CD14-positive monocyte (primary cell): ENCODE measurements at regions not wholly inside any gene's neighbourhood (a gene's known extent, or its start where the extent isn't known, plus 50 kb on each side); places are given as distances from the start of the nearest gene placed in this dataset.
A peak's percentile ranks its signal among the peaks of the same experiment; 100 is the strongest.
"Not testable (repeated sequence)": the region's sequence is repeated elsewhere in the genome, so short reads cannot be mapped to it uniquely, and the experiment has no call there.

ENCODE experiments used
- DNase-seq, 3 donors: peaks; one replicate each; pipeline ENCODE4 v3.0.0-alpha.2; 2011 to 2022
- H2AFZ ChIP-seq: 2 replicates; pipeline ENCODE4 v1.6.0; 2012; ENCODE audit warnings: mild to moderate bottlenecking, low read depth, low read length, inconsistent platforms; ENCODE audit not compliant: insufficient read depth, poor library complexity, severe bottlenecking
- H3K27ac ChIP-seq, 2 donors: 1 replicate in 1 of 2; 2 replicates in 1 of 2; pipeline ENCODE4 v1.5.1; 2012 to 2013; ENCODE audit warnings: low read length in 2 of 2, control low read depth in 1 of 2, inconsistent platforms in 1 of 2, low read depth in 1 of 2, mild to moderate bottlenecking in 1 of 2
- H3K27me3 ChIP-seq, 2 donors: one replicate each; pipeline versions ENCODE4 v1.6.0 to v1.6.1; 2011 to 2013; ENCODE audit warnings: low read length in 2 of 2; ENCODE audit not compliant: control insufficient read depth in 2 of 2, insufficient read depth in 2 of 2
- H3K36me3 ChIP-seq, 2 donors: replicated peaks in 1 of 2; 1 replicate in 1 of 2; 2 replicates in 1 of 2; pipeline versions ENCODE4 v1.5.1 to v1.6.1; 2012 to 2013; ENCODE audit warnings: low read length in 2 of 2, control low read depth in 1 of 2, inconsistent platforms in 1 of 2, mild to moderate bottlenecking in 1 of 2; ENCODE audit not compliant: insufficient read depth in 2 of 2, control insufficient read depth in 1 of 2
- H3K4me1 ChIP-seq, 2 donors: 1 replicate in 1 of 2; 2 replicates in 1 of 2; pipeline versions ENCODE4 v1.5.1 to v1.6.1; 2012 to 2013; ENCODE audit warnings: low read length in 2 of 2, control low read depth in 1 of 2, inconsistent platforms in 1 of 2, mild to moderate bottlenecking in 1 of 2, moderate library complexity in 1 of 2; ENCODE audit not compliant: insufficient read depth in 2 of 2, control insufficient read depth in 1 of 2
- H3K4me2 ChIP-seq: replicated peaks from 2 replicates; pipeline ENCODE3; 2012; ENCODE audit warnings: low read length, moderate library complexity, mild to moderate bottlenecking; ENCODE audit not compliant: poor library complexity, severe bottlenecking; ENCODE audit errors: extremely low read depth
- H3K4me3 ChIP-seq, 3 experiments: fragments of 200-600 bp in 1 of 3; sonication (generic) in 1 of 3; replicated peaks in 1 of 3; 1 replicate in 2 of 3; 2 replicates in 1 of 3; pipeline ENCODE4 v1.5.1; 2011 to 2013; ENCODE audit warnings: low read length in 3 of 3, mild to moderate bottlenecking in 3 of 3, control low read depth in 2 of 3, low read depth in 2 of 3, inconsistent platforms in 1 of 3, moderate library complexity in 1 of 3
- H3K79me2 ChIP-seq: 2 replicates; pipeline ENCODE4 v1.6.0; 2012; ENCODE audit warnings: mild to moderate bottlenecking, control low read depth, inconsistent platforms, low read length, moderate library complexity; ENCODE audit not compliant: insufficient read depth
- H3K9ac ChIP-seq: 2 replicates; pipeline ENCODE4 v1.6.0; 2017; ENCODE audit warnings: low read length, mild to moderate bottlenecking; ENCODE audit not compliant: insufficient read depth, poor library complexity, severe bottlenecking
- H3K9me3 ChIP-seq, 2 donors: replicated peaks in 1 of 2; 1 replicate in 1 of 2; 2 replicates in 1 of 2; pipeline versions ENCODE4 v1.5.1 to v1.6.1; 2012 to 2013; ENCODE audit warnings: low read length in 2 of 2, control low read depth in 1 of 2; ENCODE audit not compliant: control insufficient read depth in 1 of 2, insufficient read depth in 1 of 2
- H4K20me1 ChIP-seq: 2 replicates; pipeline ENCODE4 v1.6.0; 2012; ENCODE audit warnings: mild to moderate bottlenecking, low read length, control low read depth, moderate library complexity; ENCODE audit not compliant: insufficient read depth
- H3K27ac Mint-ChIP-seq, 7 donors: one replicate each; pipeline ENCODE4 v1.8.0; 2020; ENCODE audit warnings: mild to moderate bottlenecking in 7 of 7, mixed read lengths in 7 of 7, moderate library complexity in 6 of 7, inconsistent platforms in 2 of 7
- H3K27me3 Mint-ChIP-seq, 3 donors: one replicate each; pipeline ENCODE4 v1.8.0; 2021 to 2022; ENCODE audit warnings: low read depth in 3 of 3, mild to moderate bottlenecking in 3 of 3, mixed read lengths in 3 of 3, moderate library complexity in 3 of 3, inconsistent platforms in 1 of 3
- H3K36me3 Mint-ChIP-seq, 2 donors: one replicate each; pipeline ENCODE4 v1.8.0; 2020; ENCODE audit warnings: mixed read lengths in 2 of 2, inconsistent platforms in 1 of 2, mild to moderate bottlenecking in 1 of 2
- H3K4me1 Mint-ChIP-seq: one replicate; pipeline ENCODE4 v1.8.0; 2020; ENCODE audit warnings: mild to moderate bottlenecking, mixed read lengths
- H3K4me3 Mint-ChIP-seq, 2 donors: one replicate each; pipeline ENCODE4 v1.8.0; 2020; ENCODE audit warnings: mild to moderate bottlenecking in 2 of 2, mixed read lengths in 2 of 2, moderate library complexity in 1 of 2
- H3K9me3 Mint-ChIP-seq, 7 donors: one replicate each; pipeline ENCODE4 v1.8.0; 2020 to 2022; ENCODE audit warnings: mixed read lengths in 7 of 7, mild to moderate bottlenecking in 6 of 7, moderate library complexity in 6 of 7, inconsistent platforms in 2 of 7
- CTCF ChIP-seq: fragments of 200-600 bp; IDR thresholded peaks from one replicate; pipeline ENCODE4 v1.8.0; 2022; ENCODE audit warnings: antibody characterized with exemption, mild to moderate bottlenecking
- WGBS: methylation state at CpG from one replicate; pipeline ENCODE4 v1.1.5; 2013; ENCODE audit warnings: missing lambda C conversion rate; ENCODE audit not compliant: insufficient coverage; 5-methylcytosine and 5-hydroxymethylcytosine counted together
- intact Hi-C, 2 donors: fragments of 100-400 bp; cut with micrococcal nuclease; formaldehyde crosslinking; loops; one replicate each; pipeline versions ENCODE4 v1.15.0 to v1.15.1; 2023

GRCh38 chr18:40148960-40149359 lies 1806.1 kb upstream of the PIK3C3 start:
- Mint-ChIP-seq H3K27me3 (peaks cover 0 to 2% (median 0%) of the 10 kb centered on the region in 3 donors), H3K36me3 (no peaks in the 10 kb centered on the region), H3K4me1 (no peaks in the 10 kb centered on the region), H3K9me3 (no peaks in the 10 kb centered on the region), H3K27ac (peak overlapping the region in 1 of 7 donors; percentile 9), H3K4me3 (no peak overlapping the region)
- Histone ChIP-seq H3K4me1 (no peaks in the 10 kb centered on the region), H3K4me3 (no peak overlapping the region), H3K9ac (no peak overlapping the region), H4K20me1 (no peaks in the 10 kb centered on the region), H3K27me3 (no peaks in the 10 kb centered on the region), H3K27ac (no peak overlapping the region), H2AFZ (no peak overlapping the region), H3K79me2 (no peaks in the 10 kb centered on the region), H3K9me3 (no peaks in the 10 kb centered on the region), H3K4me2 (no peak overlapping the region), H3K36me3 (no peaks in the 10 kb centered on the region)
- TF ChIP-seq CTCF: no peak
- no peak for DNase-seq
- 100% methylated on average over 1 of the region's 4 CpGs for WGBS
- intact Hi-C loops: no loop called here

- H3K4me1 Mint-ChIP-seq: no peaks in the 10 kb centered on the region
- H3K27me3 ChIP-seq: no peaks in the 10 kb centered on the region
- H3K4me3 Mint-ChIP-seq: no peak overlapping the region
- no peak for TF ChIP-seq CTCF
- no peaks in the 10 kb centered on the region for H3K36me3 ChIP-seq
- no peak overlapping the region for H3K4me2 ChIP-seq
- H3K9me3 ChIP-seq: peaks cover 3% of the 10 kb centered on the region in 2 donors
- no peak overlapping the region for H3K4me3 ChIP-seq
- H4K20me1 ChIP-seq: no peaks in the 10 kb centered on the region
- peaks cover 0 to 15% (median 7%) of the 10 kb centered on the region in 7 donors for H3K9me3 Mint-ChIP-seq
- no peak for DNase-seq
- no peaks in the 10 kb centered on the region for H3K79me2 ChIP-seq
- H3K4me1 ChIP-seq: no peaks in the 10 kb centered on the region
- WGBS: no CpG with 5 or more reads among the region's 2 CpGs
- H3K27me3 Mint-ChIP-seq: no peaks in the 10 kb centered on the region
- H3K9ac ChIP-seq: no peak overlapping the region
- no peak overlapping the region for H2AFZ ChIP-seq
- no peaks in the 10 kb centered on the region for H3K36me3 Mint-ChIP-seq
- no peak overlapping the region for H3K27ac Mint-ChIP-seq
- intact Hi-C loops: no loop called here
- no peak overlapping the region for H3K27ac ChIP-seq
Observed at GRCh38 chr18:40133253-40133652, 1821.8 kb upstream of the PIK3C3 start.

- H3K4me2 ChIP-seq, H3K9ac ChIP-seq, H3K36me3 Mint-ChIP-seq, H2AFZ ChIP-seq, H3K27me3 ChIP-seq, H3K27ac Mint-ChIP-seq, H4K20me1 ChIP-seq, DNase-seq, H3K27me3 Mint-ChIP-seq, H3K79me2 ChIP-seq, H3K4me3 Mint-ChIP-seq, H3K9me3 ChIP-seq, H3K4me3 ChIP-seq, H3K27ac ChIP-seq, H3K4me1 ChIP-seq, H3K36me3 ChIP-seq, intact Hi-C loops, H3K4me1 Mint-ChIP-seq: not testable (repeated sequence)
- H3K9me3 Mint-ChIP-seq: peaks cover 0 to 15% (median 6%) of the 10 kb centered on the region in 7 donors
- WGBS: no CpG with 5 or more reads among the region's 4 CpGs
Observed at GRCh38 chr18:40132438-40132837, 1822.6 kb upstream of the PIK3C3 start.
